A549 (cell line): ENCODE measurements at regions not wholly inside any gene's neighbourhood (a gene's known extent, or its start where the extent isn't known, plus 50 kb on each side); places are given as distances from the start of the nearest gene placed in this dataset.

Experiments used
- ATAC-seq, 2 experiments: fragments of 200-7000 bp in 1 of 2; fragments of >200 bp in 1 of 2; cut with Nextera tagmentation in 1 of 2; cut with Tn5 transposase in 1 of 2; 3 replicates each; pipeline versions ENCODE4 v1.8.0 to v1.9.1; 2018 to 2020; ENCODE audit warnings: mild to moderate bottlenecking in 1 of 2, moderate library complexity in 1 of 2
- CTCF ChIA-PET: fragments of 300-600 bp; sonication (Branson Sonifier 250); formaldehyde crosslinking; extraction: SDS; loops from one replicate; lab custom pipeline; 2021; ENCODE audit warnings: antibody characterized with exemption, inconsistent platforms; lab: Yijun Ruan, JAX
- POLR2A ChIA-PET: fragments of 350-600 bp; formaldehyde crosslinking; extraction: SDS; loops from one replicate; lab custom pipeline; 2021; ENCODE audit warnings: antibody characterized with exemption, inconsistent platforms; lab: Yijun Ruan, JAX
- DNase-seq, 2 experiments: peaks; one replicate each; pipeline versions ENCODE4 v3.0.0 to v3.0.0-alpha.2; 2011 to 2016; ENCODE audit warnings: low read depth in 1 of 2, low spot score in 1 of 2
- FAIRE-seq: peaks from 2 replicates; lab custom pipeline; 2011; peaks lifted over from hg19 to GRCh38; lab: Jason Lieb, UNC
- H3K27ac ChIP-seq, 2 experiments: fragments of >200 bp; sonication (Bioruptor Twin); formaldehyde crosslinking; 3 replicates each; pipeline ENCODE4 v1.5.1; 2016 to 2017
- H3K4me1 ChIP-seq: fragments of >200 bp; sonication (Bioruptor Twin); formaldehyde crosslinking; 3 replicates; pipeline ENCODE4 v1.6.1; 2016
- H3K4me2 ChIP-seq: fragments of >200 bp; sonication (Bioruptor Twin); formaldehyde crosslinking; 3 replicates; pipeline ENCODE4 v1.6.1; 2016
- H3K4me3 ChIP-seq: fragments of >200 bp; sonication (Bioruptor Twin); formaldehyde crosslinking; 3 replicates; pipeline ENCODE4 v1.5.1; 2016
- H3K9me3 ChIP-seq: fragments of >200 bp; sonication (Bioruptor Twin); formaldehyde crosslinking; 3 replicates; pipeline ENCODE4 v1.6.1; 2016
- BCL3 ChIP-seq: fragments of >200 bp; sonication (Bioruptor Twin); formaldehyde crosslinking; IDR thresholded peaks from 3 replicates; pipeline ENCODE4 v1.6.1; 2016
- BHLHE40 ChIP-seq: IDR thresholded peaks from 2 replicates; pipeline ENCODE4 v1.6.1; 2012; ENCODE audit warnings: low read depth, low read length, inconsistent platforms
- CBX2 ChIP-seq: fragments of 200-600 bp; sonication (generic); IDR thresholded peaks from 2 replicates; pipeline ENCODE4 v1.6.1; 2016; ENCODE audit warnings: low read depth, mild to moderate bottlenecking, borderline replicate concordance
- CHD2 ChIP-seq: fragments of 150-350 bp; IDR thresholded peaks from 2 replicates; pipeline ENCODE4 v1.6.1; 2014; ENCODE audit warnings: low read length; ENCODE audit not compliant: partially characterized antibody
- E2F6 ChIP-seq: IDR thresholded peaks from 2 replicates; pipeline ENCODE4 v1.6.1; 2012; ENCODE audit warnings: low read depth, borderline replicate concordance
- ESRRA ChIP-seq: fragments of 150-350 bp; IDR thresholded peaks from 2 replicates; pipeline ENCODE4 v1.6.1; 2014; ENCODE audit warnings: mild to moderate bottlenecking, low read length, borderline replicate concordance
- FOSL2 ChIP-seq, 2 experiments: fragments of 450-650 bp in 1 of 2; fragments of >200 bp in 1 of 2; sonication (Bioruptor Twin) in 1 of 2; formaldehyde crosslinking; IDR thresholded peaks; 2 replicates each; pipeline versions ENCODE4 v1.5.0 to v1.6.1; 2016 to 2020; ENCODE audit warnings: mild to moderate bottlenecking in 1 of 2, moderate library complexity in 1 of 2
- FOXS1 ChIP-seq: fragments of 250-450 bp; sonication (Bioruptor Pico); IDR thresholded peaks from 2 replicates; pipeline ENCODE4 v1.5.0; 2020; ENCODE audit warnings: mild to moderate bottlenecking, moderate library complexity
- GATA3 ChIP-seq: IDR thresholded peaks from 2 replicates; pipeline ENCODE4 v1.6.1; 2012; ENCODE audit warnings: borderline replicate concordance
- HES2 ChIP-seq: fragments of >200 bp; sonication (Bioruptor Twin); formaldehyde crosslinking; IDR thresholded peaks from 2 replicates; pipeline ENCODE4 v1.6.1; 2016
- JUNB ChIP-seq: fragments of >200 bp; sonication (Bioruptor Twin); formaldehyde crosslinking; IDR thresholded peaks from 2 replicates; pipeline ENCODE4 v1.6.1; 2016
- NFE2L2 ChIP-seq: fragments of 150-350 bp; conservative IDR thresholded peaks from 2 replicates; pipeline ENCODE4 v1.6.1; 2014; ENCODE audit warnings: low read length
- NPAS2 ChIP-seq: fragments of 250-450 bp; sonication (Bioruptor Pico); IDR thresholded peaks from 2 replicates; pipeline ENCODE4 v1.8.0; 2022; ENCODE audit warnings: mild to moderate bottlenecking, moderate library complexity, borderline replicate concordance
- POLR2A ChIP-seq: IDR thresholded peaks from 2 replicates; pipeline ENCODE4 v1.6.1; 2012; ENCODE audit warnings: mild to moderate bottlenecking, low read length
- RAD21 ChIP-seq, 2 experiments: fragments of >200 bp in 1 of 2; sonication (Bioruptor Twin) in 1 of 2; formaldehyde crosslinking in 1 of 2; IDR thresholded peaks in 1 of 2; conservative IDR thresholded peaks in 1 of 2; 2 replicates in 1 of 2; 3 replicates in 1 of 2; pipeline ENCODE4 v1.6.1; 2012 to 2018; ENCODE audit warnings: inconsistent platforms in 1 of 2
- RARB ChIP-seq: fragments of 250-450 bp; sonication (Bioruptor Pico); IDR thresholded peaks from 2 replicates; pipeline ENCODE4 v1.8.0; 2021; ENCODE audit warnings: mild to moderate bottlenecking, moderate library complexity
- RCOR1 ChIP-seq: fragments of 150-350 bp; IDR thresholded peaks from 2 replicates; pipeline ENCODE4 v1.6.1; 2014; ENCODE audit warnings: antibody characterized with exemption, low read length, low read depth
- RFX5 ChIP-seq: fragments of 450-650 bp; IDR thresholded peaks from 2 replicates; pipeline ENCODE4 v1.7.1; 2014; ENCODE audit warnings: antibody characterized with exemption, mild to moderate bottlenecking, moderate library complexity
- SMC3 ChIP-seq: fragments of >200 bp; sonication (Bioruptor Twin); formaldehyde crosslinking; IDR thresholded peaks from 3 replicates; pipeline ENCODE4 v1.6.1; 2018; ENCODE audit warnings: inconsistent platforms
- TP53 ChIP-seq: fragments of 250-450 bp; sonication (Bioruptor Pico); IDR thresholded peaks from 2 replicates; pipeline ENCODE4 v1.5.0; 2021; ENCODE audit warnings: mild to moderate bottlenecking, moderate library complexity
- ZC3H11A ChIP-seq: fragments of 450-650 bp; IDR thresholded peaks from 2 replicates; pipeline ENCODE4 v1.6.1; 2014; ENCODE audit warnings: antibody characterized with exemption, mild to moderate bottlenecking
- ZFP36 ChIP-seq: fragments of 450-650 bp; IDR thresholded peaks from 2 replicates; pipeline ENCODE4 v1.6.1; 2014; ENCODE audit warnings: borderline replicate concordance; ENCODE audit not compliant: partially characterized antibody
- WGBS: methylation state at CpG from one replicate; pipeline ENCODE4 v1.1.6; 2017; ENCODE audit errors: missing lambda C conversion rate; 5-methylcytosine and 5-hydroxymethylcytosine counted together

GRCh38 chr1:212221801-212222200 is 63.4 kb upstream of the PPP2R5A start:
- WGBS = 90% methylated on average over 1 of the region's 1 CpG
- no peak for ATAC-seq
- no peak for TF ChIP-seq RARB (CRISPR knock-in tag)
- TF ChIP-seq ZFP36 = no peak
- TF ChIP-seq TP53 (CRISPR knock-in tag) = no peak
- no peak for TF ChIP-seq FOXS1 (CRISPR knock-in tag)
- no peak for TF ChIP-seq CHD2
- TF ChIP-seq CBX2 = no peak
- TF ChIP-seq BHLHE40 = no peak
- TF ChIP-seq NFE2L2 = no peak
- no peak for TF ChIP-seq RCOR1
- no peak for TF ChIP-seq POLR2A
- TF ChIP-seq, all 56 proteins: peak for 0
- DNase-seq (no peak), FAIRE-seq (no peak)
- no peak overlapping the region for H3K4me2 ChIP-seq
- H3K4me1 ChIP-seq = no peaks in the 10 kb centered on the region
- no peak overlapping the region for H3K27ac ChIP-seq
- no peaks in the 10 kb centered on the region for H3K9me3 ChIP-seq
- ChIA-PET POLR2A (no interaction called here), CTCF (interaction anchor here (1.2 kb wide), 1 partner anchor 8 kb away, joined by 5 read pairs; no protein-coding TSS in a partner anchor)
- no peak overlapping the region for H3K4me3 ChIP-seq

- ATAC-seq = no peak
- CTCF ChIA-PET = no interaction called here
- POLR2A ChIA-PET = no interaction called here
- no peak overlapping the region for H3K27ac ChIP-seq
- peaks cover 10% of the 10 kb centered on the region for H3K4me1 ChIP-seq
- no peak for FAIRE-seq
- WGBS = 84% methylated on average over 2 of the region's 2 CpGs
- no peak for DNase-seq
- H3K4me2 ChIP-seq = no peak overlapping the region
- no peaks in the 10 kb centered on the region for H3K9me3 ChIP-seq
- TF ChIP-seq FOSL2 (IDR thresholded peaks at IDR 0.05) = no peak
- no peak for TF ChIP-seq FOSL2 (CRISPR knock-in tag; IDR thresholded peaks at IDR 0.05)
- no peak for TF ChIP-seq RAD21 (conservative IDR thresholded peaks at IDR 0.05 in 1 of 2, IDR thresholded peaks at IDR 0.05 in 1 of 2)
- no peak for TF ChIP-seq POLR2A
- no peak overlapping the region for H3K4me3 ChIP-seq
Measured at GRCh38 chr1:212224102-212224501, 61.1 kb upstream of the PPP2R5A start.

- no peaks in the 10 kb centered on the region for H3K9me3 ChIP-seq
- WGBS = 74% methylated on average over 6 of the region's 6 CpGs
- DNase-seq (no peak), FAIRE-seq (no peak), ATAC-seq (no peak)
- H3K27ac ChIP-seq = no peak overlapping the region
- no peak overlapping the region for H3K4me3 ChIP-seq
- CTCF ChIA-PET = interaction anchor here (0.7 to 2.6 kb wide), 3 partner anchors 11 to 126 kb away, joined by 3 to 8 read pairs (median 4); no protein-coding TSS in a partner anchor
- POLR2A ChIA-PET = no interaction called here
- no peak for TF ChIP-seq JUNB
- no peak for TF ChIP-seq HES2
- no peak for TF ChIP-seq NPAS2
- no peak overlapping the region for H3K4me2 ChIP-seq
- H3K4me1 ChIP-seq = peaks cover 12% of the 10 kb centered on the region
Measured at GRCh38 chr1:212225416-212225815, 59.8 kb upstream of the PPP2R5A start.

GRCh38 chr1:212225871-212226302 is 59.3 kb upstream of the PPP2R5A start:
- ChIA-PET POLR2A (no interaction called here), CTCF (interaction anchor here (0.7 to 2.6 kb wide), 3 partner anchors 10 to 126 kb away, joined by 3 to 8 read pairs (median 4); no protein-coding TSS in a partner anchor)
- peaks cover 12% of the 10 kb centered on the region for H3K4me1 ChIP-seq
- no peak overlapping the region for H3K4me3 ChIP-seq
- no peak for DNase-seq
- no peak; a peak in 2 of 6 replicates for ATAC-seq
- WGBS = 80% methylated on average over 4 of the region's 4 CpGs
- no peak overlapping the region for H3K4me2 ChIP-seq
- no peak for FAIRE-seq
- H3K27ac ChIP-seq = no peak overlapping the region
- H3K9me3 ChIP-seq = no peaks in the 10 kb centered on the region
- no peak for TF ChIP-seq ZC3H11A
- no peak for TF ChIP-seq SMC3
- TF ChIP-seq ESRRA = no peak
- TF ChIP-seq GATA3 = no peak
- TF ChIP-seq HES2 = no peak
- TF ChIP-seq BCL3 = no peak
- TF ChIP-seq CHD2 = no peak
- TF ChIP-seq RCOR1 = no peak
- TF ChIP-seq E2F6 = no peak
- no peak for TF ChIP-seq RFX5
- TF ChIP-seq, all 56 proteins: peak for 0
